Neural crest cell (in vitro differentiated cells): ENCODE measurements at regions not wholly inside any gene's neighbourhood (a gene's known extent, or its start where the extent isn't known, plus 50 kb on each side); places are given as distances from the start of the nearest gene placed in this dataset.

Experiments
- DNase-seq: peaks from one replicate; pipeline ENCODE4 v3.0.0; 2021; ENCODE audit warnings: low read depth, mixed read lengths, low spot score
- H3K27ac Mint-ChIP-seq: one replicate; pipeline ENCODE4 v1.8.0; 2021; ENCODE audit warnings: mild to moderate bottlenecking, mixed read lengths; ENCODE audit not compliant: unreplicated experiment
- H3K27me3 Mint-ChIP-seq: 2 replicates; pipeline ENCODE4 v1.8.0; 2021; ENCODE audit warnings: low read depth, mild to moderate bottlenecking, mixed read lengths
- H3K36me3 Mint-ChIP-seq: 2 replicates; pipeline ENCODE4 v1.8.0; 2021; ENCODE audit warnings: low read depth, mild to moderate bottlenecking, mixed read lengths
- H3K4me1 Mint-ChIP-seq: 2 replicates; pipeline ENCODE4 v1.8.0; 2021; ENCODE audit warnings: mixed read lengths
- H3K4me3 Mint-ChIP-seq: one replicate; pipeline ENCODE4 v1.8.0; 2021; ENCODE audit warnings: mild to moderate bottlenecking, mixed read lengths
- H3K9me3 Mint-ChIP-seq: 2 replicates; pipeline ENCODE4 v1.8.0; 2021; ENCODE audit warnings: mixed read lengths
- CTCF ChIP-seq: fragments of 200-600 bp; sonication (generic); conservative IDR thresholded peaks from 2 replicates; pipeline ENCODE4 v1.5.0; 2021; ENCODE audit warnings: antibody characterized with exemption, mild to moderate bottlenecking

GRCh38 chr11:15670520-15671070 is 555.9 kb downstream of the INSC start:
- H3K36me3 Mint-ChIP-seq: peaks cover 5% of the 10 kb centered on the region
- TF ChIP-seq CTCF: no peak
- H3K4me1 Mint-ChIP-seq: peaks cover 18% of the 10 kb centered on the region
- no peaks in the 10 kb centered on the region for H3K27me3 Mint-ChIP-seq
- no peak for DNase-seq
- H3K4me3 Mint-ChIP-seq: no peak overlapping the region
- no peak overlapping the region for H3K27ac Mint-ChIP-seq
- H3K9me3 Mint-ChIP-seq: peaks cover 6% of the 10 kb centered on the region

GRCh38 chr11:15671216-15671615 is 556.5 kb downstream of the INSC start:
- Mint-ChIP-seq H3K9me3 (peaks cover 8% of the 10 kb centered on the region), H3K4me1 (peaks cover 15% of the 10 kb centered on the region), H3K4me3 (no peak overlapping the region), H3K36me3 (peaks cover 10% of the 10 kb centered on the region), H3K27me3 (no peaks in the 10 kb centered on the region), H3K27ac (no peak overlapping the region)
- no peak for DNase-seq
- TF ChIP-seq CTCF: no peak

- H3K27ac Mint-ChIP-seq: no peak overlapping the region
- no peak for DNase-seq
Measured at GRCh38 chr11:15672825-15673224, 558.1 kb downstream of the INSC start.

GRCh38 chr11:15673408-15673831 is 558.7 kb downstream of the INSC start:
- DNase-seq: no peak
- Mint-ChIP-seq H3K36me3 (peaks cover 16% of the 10 kb centered on the region), H3K4me3 (no peak overlapping the region), H3K27ac (no peak overlapping the region), H3K9me3 (peaks cover 14% of the 10 kb centered on the region), H3K27me3 (no peaks in the 10 kb centered on the region), H3K4me1 (peaks cover 15% of the 10 kb centered on the region)
- no peak for TF ChIP-seq CTCF

More at GRCh38 chr11:15672825-15673224, 558.1 kb downstream of the INSC start:
- Mint-ChIP-seq H3K27me3 (no peaks in the 10 kb centered on the region), H3K36me3 (peaks cover 19% of the 10 kb centered on the region), H3K4me3 (no peak overlapping the region), H3K9me3 (peaks cover 16% of the 10 kb centered on the region), H3K4me1 (peaks cover 15% of the 10 kb centered on the region)
- no peak for TF ChIP-seq CTCF

GRCh38 chr11:15674756-15675155 is 560.0 kb downstream of the INSC start:
- H3K4me1 Mint-ChIP-seq: peaks cover 15% of the 10 kb centered on the region
- H3K27me3 Mint-ChIP-seq: no peaks in the 10 kb centered on the region
- peaks cover 19% of the 10 kb centered on the region for H3K9me3 Mint-ChIP-seq
- peaks cover 21% of the 10 kb centered on the region for H3K36me3 Mint-ChIP-seq
- no peak for DNase-seq
- TF ChIP-seq CTCF: no peak
- H3K27ac Mint-ChIP-seq: no peak overlapping the region
- no peak overlapping the region for H3K4me3 Mint-ChIP-seq
